HEK293 (cell line): ENCODE measurements at regions not wholly inside any gene's neighbourhood (a gene's known extent, or its start where the extent isn't known, plus 50 kb on each side); places are given as distances from the start of the nearest gene placed in this dataset.

Source experiments
- CTCF ChIA-PET: fragments of 350-600 bp; formaldehyde crosslinking; extraction: SDS; loops from one replicate; lab custom pipeline; 2021; ENCODE audit warnings: antibody characterized with exemption; lab: Yijun Ruan, JAX
- POLR2A ChIA-PET: fragments of 300-600 bp; formaldehyde crosslinking; extraction: SDS; loops from one replicate; lab custom pipeline; 2020; ENCODE audit warnings: antibody characterized with exemption, inconsistent platforms; lab: Yijun Ruan, JAX
- H3K27ac ChIP-seq: fragments of 200-500 bp; sonication (Bioruptor generic); 2 replicates; pipeline ENCODE4 v1.5.1; 2014; ENCODE audit warnings: low read depth, low read length, control low read depth, inconsistent platforms; ENCODE audit errors: extremely low read depth
- H3K36me3 ChIP-seq, 2 experiments: fragments of 200-500 bp in 1 of 2; sonication (Bioruptor generic) in 1 of 2; 1 replicate in 1 of 2; 2 replicates in 1 of 2; pipeline ENCODE4 v1.5.1; 2014 to 2017; ENCODE audit warnings: inconsistent platforms in 2 of 2, low read length in 2 of 2; ENCODE audit not compliant: control insufficient read depth in 2 of 2, insufficient read depth in 1 of 2
- H3K4me1 ChIP-seq: fragments of 200-500 bp; sonication (Bioruptor generic); 2 replicates; pipeline ENCODE4 v1.5.1; 2014; ENCODE audit warnings: mild to moderate bottlenecking, low read length, inconsistent platforms; ENCODE audit not compliant: control insufficient read depth, insufficient read depth
- H3K4me3 ChIP-seq: 2 replicates; pipeline ENCODE4 v1.5.1; 2011; ENCODE audit warnings: low read depth, mild to moderate bottlenecking, control low read depth, low read length, moderate library complexity
- H3K9me3 ChIP-seq: fragments of 200-500 bp; sonication (Bioruptor generic); 2 replicates; pipeline ENCODE4 v1.5.1; 2014; ENCODE audit warnings: low read depth, low read length, inconsistent platforms; ENCODE audit not compliant: control insufficient read depth, insufficient read depth
- GLIS1 ChIP-seq: fragments of 450-650 bp; formaldehyde crosslinking; IDR thresholded peaks from 2 replicates; pipeline ENCODE4 v1.5.1; 2016; ENCODE audit warnings: missing biosample characterization, missing genetic modification characterization
- IKZF3 ChIP-seq: fragments of 450-650 bp; IDR thresholded peaks from 2 replicates; pipeline ENCODE4 v1.5.0; 2018; ENCODE audit warnings: missing biosample characterization, mild to moderate bottlenecking, missing genetic modification characterization, moderate library complexity
- MEIS1 ChIP-seq: sonication (generic); formaldehyde crosslinking; IDR thresholded peaks from 2 replicates; pipeline ENCODE4 v1.8.1; 2022; ENCODE audit warnings: missing genetic modification reagents, mild to moderate bottlenecking, borderline replicate concordance
- PRDM1 ChIP-seq: fragments of 450-650 bp; formaldehyde crosslinking; IDR thresholded peaks from 2 replicates; pipeline ENCODE4; 2016; ENCODE audit warnings: missing biosample characterization, missing genetic modification characterization
- REPIN1 ChIP-seq: fragments of 450-650 bp; formaldehyde crosslinking; IDR thresholded peaks from 2 replicates; pipeline ENCODE4 v1.5.1; 2017; ENCODE audit warnings: missing biosample characterization, missing genetic modification characterization, low read depth
- ZBTB20 ChIP-seq: fragments of 450-650 bp; formaldehyde crosslinking; IDR thresholded peaks from 2 replicates; pipeline ENCODE4 v1.5.1; 2016; ENCODE audit warnings: missing biosample characterization, missing genetic modification characterization
- ZBTB21 ChIP-seq: fragments of 450-650 bp; formaldehyde crosslinking; IDR thresholded peaks from 2 replicates; pipeline ENCODE4 v1.5.1; 2017; ENCODE audit warnings: missing biosample characterization, missing genetic modification characterization
- ZNF148 ChIP-seq: fragments of 450-650 bp; formaldehyde crosslinking; IDR thresholded peaks from 2 replicates; pipeline ENCODE4 v1.5.0; 2017; ENCODE audit warnings: missing biosample characterization, missing genetic modification characterization, borderline replicate concordance
- ZNF18 ChIP-seq: fragments of 450-650 bp; formaldehyde crosslinking; IDR thresholded peaks from 2 replicates; pipeline ENCODE4 v1.5.1; 2016; ENCODE audit warnings: missing biosample characterization, missing genetic modification characterization
- ZNF24 ChIP-seq: fragments of 450-650 bp; formaldehyde crosslinking; IDR thresholded peaks from 2 replicates; pipeline ENCODE4 v1.5.1; 2016; ENCODE audit warnings: missing biosample characterization, missing genetic modification characterization
- ZNF274 ChIP-seq, 2 experiments: fragments of 200-500 bp in 1 of 2; fragments of 450-650 bp in 1 of 2; sonication (Bioruptor generic) in 1 of 2; formaldehyde crosslinking in 1 of 2; IDR thresholded peaks; 2 replicates each; pipeline versions ENCODE4 v1.5.1 to v1.6.1; 2014 to 2016; ENCODE audit warnings: borderline replicate concordance in 1 of 2, inconsistent platforms in 1 of 2, low read length in 1 of 2, missing biosample characterization in 1 of 2, missing genetic modification characterization in 1 of 2
- ZNF48 ChIP-seq: fragments of 450-650 bp; formaldehyde crosslinking; IDR thresholded peaks from 2 replicates; pipeline ENCODE4 v1.5.1; 2016; ENCODE audit warnings: missing biosample characterization, missing genetic modification characterization
- ZNF510 ChIP-seq: fragments of 450-650 bp; formaldehyde crosslinking; IDR thresholded peaks from 2 replicates; pipeline ENCODE4 v1.5.1; 2018; ENCODE audit warnings: mild to moderate bottlenecking, missing genetic modification characterization, missing biosample characterization; ENCODE audit not compliant: insufficient replicate concordance
- ZNF513 ChIP-seq: fragments of 450-650 bp; IDR thresholded peaks from 2 replicates; pipeline ENCODE4 v1.5.1; 2018; ENCODE audit warnings: missing biosample characterization, missing genetic modification characterization
- ZNF518A ChIP-seq: fragments of 450-650 bp; formaldehyde crosslinking; conservative IDR thresholded peaks from 2 replicates; pipeline ENCODE4 v1.5.1; 2016; ENCODE audit warnings: low read depth, missing biosample characterization, missing genetic modification characterization
- ZNF561 ChIP-seq: fragments of 450-650 bp; IDR thresholded peaks from 2 replicates; pipeline ENCODE4 v1.5.1; 2018; ENCODE audit warnings: missing biosample characterization, missing genetic modification characterization, borderline replicate concordance
- ZNF585B ChIP-seq: fragments of 450-650 bp; formaldehyde crosslinking; IDR thresholded peaks from 2 replicates; pipeline ENCODE4 v1.5.1; 2016; ENCODE audit warnings: missing biosample characterization, missing genetic modification characterization
- ZNF624 ChIP-seq: fragments of 450-650 bp; formaldehyde crosslinking; IDR thresholded peaks from 2 replicates; pipeline ENCODE4 v1.5.1; 2017; ENCODE audit warnings: missing biosample characterization, missing genetic modification characterization

- no peak for TF ChIP-seq ZNF518A (tag by site-specific recombination)
- TF ChIP-seq MEIS1 = no peak
- no peak for TF ChIP-seq ZNF561 (tag by site-specific recombination)
- TF ChIP-seq ZNF513 (tag by site-specific recombination) = no peak
- no peak for TF ChIP-seq ZNF585B
These were observed 1099.9 kb downstream of the TUSC7 start (continued) for GRCh38 chr3:117809186-117810081.

- H3K36me3 ChIP-seq = no peaks in the 10 kb centered on the region
- no peaks in the 10 kb centered on the region for H3K9me3 ChIP-seq
- H3K27ac ChIP-seq = no peak overlapping the region
- POLR2A ChIA-PET = no interaction called here
- no peaks in the 10 kb centered on the region for H3K4me1 ChIP-seq
- TF ChIP-seq ZNF18 = no peak
- TF ChIP-seq ZBTB21 (tag by site-specific recombination) = no peak
- TF ChIP-seq ZBTB20 (tag by site-specific recombination) = no peak
- TF ChIP-seq PRDM1 = no peak
- no peak for TF ChIP-seq GLIS1 (tag by site-specific recombination)
- TF ChIP-seq ZNF274 (IDR thresholded peaks at IDR 0.05; ENCODE audit: low read length) = no peak
- no peak for TF ChIP-seq ZNF274 (tag by site-specific recombination; IDR thresholded peaks at IDR 0.05; ENCODE audit: borderline replicate concordance)
- no peak for TF ChIP-seq ZNF48 (tag by site-specific recombination)
- no peak for TF ChIP-seq ZNF148 (tag by site-specific recombination)
- no peak for TF ChIP-seq ZNF624
- TF ChIP-seq IKZF3 (tag by site-specific recombination) = no peak
- TF ChIP-seq ZNF24 (tag by site-specific recombination) = no peak
- TF ChIP-seq REPIN1 (tag by site-specific recombination) = no peak
- TF ChIP-seq ZNF510 (tag by site-specific recombination) = no peak
- TF ChIP-seq, all 188 proteins: peak for 0
- CTCF ChIA-PET = no interaction called here
- no peak overlapping the region for H3K4me3 ChIP-seq
These were observed 1102.2 kb downstream of the TUSC7 start for GRCh38 chr3:117811786-117812185.
